ENCODE measurements at regions not wholly inside any gene's neighbourhood (a gene's known extent, or its start where the extent isn't known, plus 50 kb on each side); places are given as distances from the start of the nearest gene placed in this dataset.
A peak's percentile ranks its signal among the peaks of the same experiment; 100 is the strongest.

- ATAC-seq (ENCODE audit: poor library complexity) (peak; percentile 93), DNase-seq (peak; percentile 74)
- intact Hi-C loops (cut with DNase I) = loop anchor here (10.0 kb wide), 1 partner anchor 199 kb away; no protein-coding TSS in a partner anchor
Observed at GRCh38 chr12:107405436-107405835, 280.2 kb upstream of the PWP1 start.

DNA sequence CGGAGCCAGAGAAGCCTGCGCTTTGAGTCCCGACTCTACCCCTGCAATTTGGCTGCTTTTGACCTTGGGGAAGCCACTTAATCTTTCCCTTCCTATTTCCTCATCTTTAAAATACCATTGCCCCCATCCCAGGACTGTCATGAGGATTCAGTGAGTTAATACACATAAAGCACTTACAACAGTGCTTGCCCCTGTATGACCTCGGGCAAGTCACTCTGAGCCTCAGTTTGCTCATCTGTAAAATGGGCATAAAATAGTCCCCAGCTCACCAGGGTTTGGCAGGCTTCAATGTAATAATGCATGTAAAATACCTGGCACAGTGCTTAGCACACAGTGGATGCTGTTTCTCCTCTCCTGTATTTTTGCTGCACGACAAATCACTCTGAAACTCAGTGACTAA, 278.7 kb upstream of the PWP1 start:
- no peak for ATAC-seq (ENCODE audit: poor library complexity)
- intact Hi-C loops (cut with DNase I) = loop anchor here (10.0 kb wide), 1 partner anchor 198 kb away; no protein-coding TSS in a partner anchor
- DNase-seq = no peak

GRCh38 chr12:107411792-107412535, 273.6 kb upstream of the PWP1 start:
- intact Hi-C loops (cut with DNase I) = no loop called here
- DNase-seq = no peak
- no peak for ATAC-seq (ENCODE audit: poor library complexity)

- ATAC-seq (ENCODE audit: poor library complexity) (no peak), DNase-seq (no peak)
- intact Hi-C loops (cut with DNase I) = no loop called here
Observed at GRCh38 chr12:107415071-107415470, 270.5 kb upstream of the PWP1 start.

DNA sequence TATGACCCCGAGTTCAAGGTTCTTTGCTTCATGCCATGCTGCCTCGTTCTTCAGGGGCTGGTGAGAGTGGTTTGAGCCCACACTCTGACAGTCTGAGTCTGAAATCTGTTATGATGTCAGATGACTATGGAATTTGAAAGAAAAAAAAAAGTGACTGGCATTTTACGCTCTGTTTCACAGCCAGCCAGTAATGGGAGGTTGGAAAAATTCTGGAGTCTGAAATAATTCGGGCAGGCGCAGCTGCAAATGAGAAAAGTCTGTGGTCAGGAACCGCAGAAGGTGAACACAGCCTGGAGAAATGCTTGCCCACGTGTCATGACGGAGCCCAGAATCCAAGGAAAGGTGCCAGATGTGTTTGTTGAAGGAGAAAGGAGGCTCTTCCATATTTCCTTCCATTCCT, 269.8 kb upstream of the PWP1 start:
- DNase-seq (no peak), ATAC-seq (ENCODE audit: poor library complexity) (no peak)
- intact Hi-C loops (cut with DNase I) = no loop called here

DNA sequence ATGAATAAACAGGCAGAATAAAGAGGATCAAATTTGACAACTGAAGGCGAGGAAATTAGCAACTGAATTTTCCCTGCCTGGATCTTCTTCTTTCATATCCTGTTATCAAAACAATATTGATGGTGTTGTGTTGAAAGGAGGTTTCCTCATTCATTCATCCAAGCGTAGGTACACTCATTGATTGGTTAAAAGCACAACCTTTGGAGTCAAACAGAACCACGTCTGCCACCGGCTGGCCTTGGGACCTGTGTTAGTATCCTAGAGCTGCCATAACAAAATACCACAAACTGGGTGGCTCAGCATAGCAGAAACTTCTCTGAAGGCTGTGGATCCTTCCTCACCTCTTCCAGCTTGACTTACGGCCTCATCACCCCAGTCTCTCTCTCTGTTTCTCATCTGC, 268.6 kb upstream of the PWP1 start:
- ATAC-seq (ENCODE audit: poor library complexity) = no peak
- intact Hi-C loops (cut with DNase I) = no loop called here
- DNase-seq = no peak

DNA sequence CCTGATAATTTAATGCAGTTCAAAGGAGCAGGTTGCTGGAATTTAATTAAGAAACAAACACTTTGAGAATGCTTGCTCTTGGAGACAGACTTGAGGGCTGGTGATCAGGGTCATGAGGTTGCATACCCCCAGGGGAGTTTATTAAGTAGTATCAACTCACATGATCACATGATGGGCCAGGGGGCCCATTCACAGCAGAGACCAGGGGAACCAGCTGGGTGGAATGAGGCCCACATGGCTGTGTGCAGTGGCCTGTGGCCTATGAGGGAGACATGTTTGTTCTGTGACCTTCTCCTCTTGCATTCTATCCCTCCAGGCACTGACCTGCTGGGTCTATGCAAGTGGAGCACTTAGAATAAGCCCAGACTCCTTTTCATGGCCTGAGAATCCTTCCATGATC, 266.6 kb upstream of the PWP1 start:
- DNase-seq (no peak), ATAC-seq (ENCODE audit: poor library complexity) (no peak)

GRCh38 chr12:107423531-107423930, 262.1 kb upstream of the PWP1 start:
- ATAC-seq (ENCODE audit: poor library complexity) (no peak), DNase-seq (no peak)
- intact Hi-C loops (cut with DNase I) = no loop called here

More for the DNA sequence above, 266.6 kb upstream of the PWP1 start:
- intact Hi-C loops (cut with DNase I) = no loop called here

GRCh38 chr12:107429006-107429705, 256.4 kb upstream of the PWP1 start:
- ATAC-seq (ENCODE audit: poor library complexity) (no peak), DNase-seq (no peak)
- intact Hi-C loops (cut with DNase I) = no loop called here

- DNase-seq (no peak), ATAC-seq (ENCODE audit: poor library complexity) (no peak)
Observed at GRCh38 chr12:107431942-107432341, 253.7 kb upstream of the PWP1 start.

DNA sequence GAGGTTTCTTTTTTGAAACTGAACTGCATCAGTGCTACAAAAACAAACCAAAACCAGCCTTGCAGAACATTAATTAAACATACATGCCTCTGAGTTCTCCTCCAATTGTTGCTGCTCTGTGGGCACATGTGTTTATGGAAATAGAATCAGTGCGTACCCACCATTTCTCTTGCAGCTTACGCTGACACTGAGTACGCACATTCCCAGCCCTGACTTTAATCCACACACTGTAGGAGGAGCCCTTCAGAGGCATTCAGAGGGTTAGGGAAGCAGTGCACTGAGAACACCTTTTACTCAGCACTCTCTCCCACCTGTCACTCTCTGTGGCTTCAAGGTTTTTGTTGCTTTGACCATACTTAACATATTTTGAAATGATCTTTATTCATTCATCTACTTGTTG, 250.5 kb upstream of the PWP1 start:
- DNase-seq (no peak), ATAC-seq (ENCODE audit: poor library complexity) (no peak)
- intact Hi-C loops (cut with DNase I) = no loop called here

More at GRCh38 chr12:107431942-107432341, 253.7 kb upstream of the PWP1 start:
- intact Hi-C loops (cut with DNase I) = no loop called here

- intact Hi-C loops (cut with DNase I) = no loop called here
- no peak for ATAC-seq (ENCODE audit: poor library complexity)
Observed at GRCh38 chr12:107435520-107435919, 250.1 kb upstream of the PWP1 start.

DNA sequence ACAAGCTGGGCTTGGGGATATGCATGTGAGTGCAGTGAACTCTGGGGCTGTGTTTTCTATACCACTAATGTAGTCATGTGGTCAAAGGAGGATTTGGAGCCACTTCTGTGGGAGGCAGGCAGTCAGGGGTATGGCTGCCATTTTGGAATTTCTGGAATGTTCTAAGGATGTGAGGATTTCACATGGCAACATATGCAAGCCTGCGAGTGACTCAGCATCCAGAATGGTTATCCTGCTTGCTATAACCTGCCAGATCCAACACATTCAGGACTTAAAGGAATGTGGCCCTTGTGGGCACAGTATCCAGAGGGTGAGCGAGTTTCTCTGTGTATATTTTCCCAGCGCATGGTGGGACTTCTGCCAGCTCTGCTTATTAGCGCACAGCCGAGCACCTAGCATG, 249.2 kb upstream of the PWP1 start:
- intact Hi-C loops (cut with DNase I) = no loop called here
- DNase-seq = no peak
- no peak for ATAC-seq (ENCODE audit: poor library complexity)

More at GRCh38 chr12:107435520-107435919, 250.1 kb upstream of the PWP1 start:
- DNase-seq = no peak

- DNase-seq = no peak
- intact Hi-C loops (cut with DNase I) = no loop called here
- ATAC-seq (ENCODE audit: poor library complexity) = no peak
Observed at GRCh38 chr12:107436836-107437235, 248.8 kb upstream of the PWP1 start.

GRCh38 chr12:107437954-107438353, 247.6 kb upstream of the PWP1 start:
- intact Hi-C loops (cut with DNase I) = no loop called here
- ATAC-seq (ENCODE audit: poor library complexity) (no peak), DNase-seq (no peak)

GRCh38 chr12:107439026-107439738, 246.4 kb upstream of the PWP1 start:
- no peak for DNase-seq
- ATAC-seq (ENCODE audit: poor library complexity) = no peak
- intact Hi-C loops (cut with DNase I) = no loop called here

DNA sequence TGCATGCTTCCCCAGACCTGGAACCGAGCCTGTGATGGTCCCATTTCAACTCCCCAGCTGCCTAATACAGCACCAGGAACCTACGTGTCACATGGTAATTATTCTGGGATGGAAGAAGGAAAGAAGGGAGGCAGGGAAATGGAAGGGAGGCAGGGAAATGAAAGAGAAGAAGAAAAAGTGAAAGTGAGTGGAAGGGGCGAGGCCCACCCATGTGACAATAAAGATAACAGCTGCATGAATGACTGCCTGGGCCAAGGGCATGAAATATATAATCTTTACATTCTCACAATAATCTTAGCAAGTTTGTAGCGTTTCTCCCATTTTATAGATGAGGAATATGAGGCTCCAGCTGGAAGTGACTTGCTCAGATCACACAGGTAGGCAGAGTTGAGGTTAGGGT, 245.0 kb upstream of the PWP1 start:
- intact Hi-C loops (cut with DNase I) = no loop called here
- ATAC-seq (ENCODE audit: poor library complexity) (no peak), DNase-seq (no peak)

- DNase-seq (no peak), ATAC-seq (ENCODE audit: poor library complexity) (no peak)
- intact Hi-C loops (cut with DNase I) = no loop called here
Observed at GRCh38 chr12:107441665-107442300, 243.8 kb upstream of the PWP1 start.

- intact Hi-C loops (cut with DNase I) = no loop called here
- no peak for ATAC-seq (ENCODE audit: poor library complexity)
- DNase-seq = no peak
Observed at GRCh38 chr12:107442326-107442987, 243.1 kb upstream of the PWP1 start.

Data from Right ventricle myocardium superior (tissue), 1 donor.